Esophagus squamous epithelium (tissue), 4 donors: ENCODE measurements at regions not wholly inside any gene's neighbourhood (a gene's known extent, or its start where the extent isn't known, plus 50 kb on each side); places are given as distances from the start of the nearest gene placed in this dataset.
"Not testable (repeated sequence)": the region's sequence is repeated elsewhere in the genome, so short reads cannot be mapped to it uniquely, and the experiment has no call there.

Experiments used
- POLR2A ChIP-seq, 4 donors: fragments of 450-650 bp; IDR thresholded peaks; one replicate each; pipeline ENCODE4 v1.6.1; 2017; ENCODE audit warnings: antibody characterized with exemption in 4 of 4, mild to moderate bottlenecking in 4 of 4, moderate library complexity in 3 of 4
- TF ChIP-seq, protein P1 (sequence below), 6 experiments: fragments of 450-650 bp in 4 of 6; fragments of 200-600 bp in 2 of 6; sonication (generic) in 2 of 6; IDR thresholded peaks; one replicate each; pipeline ENCODE4 v1.5.1; 2016 to 2019; ENCODE audit warnings: antibody characterized with exemption in 6 of 6, mild to moderate bottlenecking in 4 of 6, moderate library complexity in 4 of 6

DNA sequence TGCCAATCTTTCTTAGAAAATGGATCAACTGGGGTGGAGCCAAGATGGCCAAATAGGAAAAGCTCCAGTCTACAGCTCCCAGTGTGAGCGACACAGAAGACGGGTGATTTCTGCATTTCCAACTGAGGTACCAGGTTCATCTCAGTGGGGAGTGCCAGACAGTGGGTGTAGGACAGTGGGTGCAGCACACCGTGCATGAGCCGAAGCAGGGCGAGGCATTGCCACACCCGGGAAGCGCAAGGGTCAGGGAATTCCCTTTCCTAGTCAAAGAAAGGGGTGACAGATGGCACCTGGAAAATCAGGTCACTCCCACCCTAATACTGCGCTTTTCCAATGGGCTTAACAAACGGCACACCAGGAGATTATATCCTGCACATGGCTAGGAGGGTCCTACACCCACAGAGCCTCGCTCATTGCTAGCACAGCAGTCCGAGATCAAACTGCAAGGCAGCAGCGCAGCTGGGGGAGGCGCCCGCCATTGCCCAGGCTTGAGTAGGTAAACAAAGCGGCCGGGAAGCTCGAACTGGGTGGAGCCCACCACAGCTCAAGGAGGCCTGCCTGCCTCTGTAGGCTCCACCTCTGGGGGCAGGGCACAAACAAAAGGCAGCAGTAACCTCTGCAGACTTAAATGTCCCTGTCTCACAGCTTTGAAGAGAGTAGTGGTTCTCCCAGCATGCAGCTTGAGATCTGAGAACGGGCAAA is 61.3 kb upstream of the LHFPL2 start:
- TF ChIP-seq, protein P1, sequence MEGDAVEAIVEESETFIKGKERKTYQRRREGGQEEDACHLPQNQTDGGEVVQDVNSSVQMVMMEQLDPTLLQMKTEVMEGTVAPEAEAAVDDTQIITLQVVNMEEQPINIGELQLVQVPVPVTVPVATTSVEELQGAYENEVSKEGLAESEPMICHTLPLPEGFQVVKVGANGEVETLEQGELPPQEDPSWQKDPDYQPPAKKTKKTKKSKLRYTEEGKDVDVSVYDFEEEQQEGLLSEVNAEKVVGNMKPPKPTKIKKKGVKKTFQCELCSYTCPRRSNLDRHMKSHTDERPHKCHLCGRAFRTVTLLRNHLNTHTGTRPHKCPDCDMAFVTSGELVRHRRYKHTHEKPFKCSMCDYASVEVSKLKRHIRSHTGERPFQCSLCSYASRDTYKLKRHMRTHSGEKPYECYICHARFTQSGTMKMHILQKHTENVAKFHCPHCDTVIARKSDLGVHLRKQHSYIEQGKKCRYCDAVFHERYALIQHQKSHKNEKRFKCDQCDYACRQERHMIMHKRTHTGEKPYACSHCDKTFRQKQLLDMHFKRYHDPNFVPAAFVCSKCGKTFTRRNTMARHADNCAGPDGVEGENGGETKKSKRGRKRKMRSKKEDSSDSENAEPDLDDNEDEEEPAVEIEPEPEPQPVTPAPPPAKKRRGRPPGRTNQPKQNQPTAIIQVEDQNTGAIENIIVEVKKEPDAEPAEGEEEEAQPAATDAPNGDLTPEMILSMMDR (IDR thresholded peaks at IDR 0.05): not testable (repeated sequence)
- not testable (repeated sequence) for TF ChIP-seq POLR2A (IDR thresholded peaks at IDR 0.05)
